ENCODE measurements at regions not wholly inside any gene's neighbourhood (a gene's known extent, or its start where the extent isn't known, plus 50 kb on each side); places are given as distances from the start of the nearest gene placed in this dataset.

- no peak for TF ChIP-seq EZH2 (IDR thresholded peaks at IDR 0.05; ENCODE audit: borderline replicate concordance, low read depth, low read length, poor library complexity, severe bottlenecking)
- TF ChIP-seq, protein P1, sequence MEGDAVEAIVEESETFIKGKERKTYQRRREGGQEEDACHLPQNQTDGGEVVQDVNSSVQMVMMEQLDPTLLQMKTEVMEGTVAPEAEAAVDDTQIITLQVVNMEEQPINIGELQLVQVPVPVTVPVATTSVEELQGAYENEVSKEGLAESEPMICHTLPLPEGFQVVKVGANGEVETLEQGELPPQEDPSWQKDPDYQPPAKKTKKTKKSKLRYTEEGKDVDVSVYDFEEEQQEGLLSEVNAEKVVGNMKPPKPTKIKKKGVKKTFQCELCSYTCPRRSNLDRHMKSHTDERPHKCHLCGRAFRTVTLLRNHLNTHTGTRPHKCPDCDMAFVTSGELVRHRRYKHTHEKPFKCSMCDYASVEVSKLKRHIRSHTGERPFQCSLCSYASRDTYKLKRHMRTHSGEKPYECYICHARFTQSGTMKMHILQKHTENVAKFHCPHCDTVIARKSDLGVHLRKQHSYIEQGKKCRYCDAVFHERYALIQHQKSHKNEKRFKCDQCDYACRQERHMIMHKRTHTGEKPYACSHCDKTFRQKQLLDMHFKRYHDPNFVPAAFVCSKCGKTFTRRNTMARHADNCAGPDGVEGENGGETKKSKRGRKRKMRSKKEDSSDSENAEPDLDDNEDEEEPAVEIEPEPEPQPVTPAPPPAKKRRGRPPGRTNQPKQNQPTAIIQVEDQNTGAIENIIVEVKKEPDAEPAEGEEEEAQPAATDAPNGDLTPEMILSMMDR (conservative IDR thresholded peaks at IDR 0.05; ENCODE audit: low read depth, low read length): no peak
- H3K4me1 ChIP-seq (ENCODE audit: insufficient read depth, low read length, poor library complexity, severe bottlenecking): peaks cover 6% of the 10 kb centered on the region
- no peak overlapping the region for H3K27ac ChIP-seq (ENCODE audit: low read depth, low read length, poor library complexity, severe bottlenecking)
- CTCF ChIA-PET: no interaction called here
- H3K36me3 ChIP-seq (ENCODE audit: insufficient read depth, low read length, poor library complexity, severe bottlenecking): no peaks in the 10 kb centered on the region
- POLR2A ChIA-PET (ENCODE audit: low non-redundant PET): no interaction called here
- H3K9me3 ChIP-seq (ENCODE audit: low read depth, low read length, poor library complexity, severe bottlenecking): no peaks in the 10 kb centered on the region
- no peak for DNase-seq (ENCODE audit: low spot score)
- intact Hi-C loops (cut with micrococcal nuclease; ENCODE audit: unreplicated experiment): no loop called here
- H3K27me3 ChIP-seq (replicated peaks; ENCODE audit: insufficient read depth, low read depth, low read length, poor library complexity): peaks cover 64% of the 10 kb centered on the region
- H3K4me3 ChIP-seq (ENCODE audit: low read depth, low read length, poor library complexity, severe bottlenecking): no peak overlapping the region
- no TSS peak for BruUV-seq (replicated peaks)
Observed at GRCh38 chr14:92254786-92255185, 68.2 kb upstream of the SLC24A4 start.

GRCh38 chr14:92258934-92259333 lies 64.0 kb upstream of the SLC24A4 start:
- ChIA-PET CTCF (no interaction called here), POLR2A (ENCODE audit: low non-redundant PET) (no interaction called here)
- Histone ChIP-seq H3K9me3 (ENCODE audit: low read depth, low read length, poor library complexity, severe bottlenecking) (no peaks in the 10 kb centered on the region), H3K27me3 (replicated peaks; ENCODE audit: insufficient read depth, low read depth, low read length, poor library complexity) (peaks cover 29% of the 10 kb centered on the region), H3K4me1 (ENCODE audit: insufficient read depth, low read length, poor library complexity, severe bottlenecking) (no peaks in the 10 kb centered on the region), H3K27ac (ENCODE audit: low read depth, low read length, poor library complexity, severe bottlenecking) (no peak overlapping the region), H3K36me3 (ENCODE audit: insufficient read depth, low read length, poor library complexity, severe bottlenecking) (no peaks in the 10 kb centered on the region), H3K4me3 (ENCODE audit: low read depth, low read length, poor library complexity, severe bottlenecking) (no peak overlapping the region)
- BruUV-seq (replicated peaks): no TSS peak
- DNase-seq (ENCODE audit: low spot score): no peak
- TF ChIP-seq EZH2 (IDR thresholded peaks at IDR 0.05; ENCODE audit: borderline replicate concordance, low read depth, low read length, poor library complexity, severe bottlenecking): no peak
- TF ChIP-seq, protein P1 (conservative IDR thresholded peaks at IDR 0.05; ENCODE audit: low read depth, low read length): no peak
- intact Hi-C loops (cut with micrococcal nuclease; ENCODE audit: unreplicated experiment): no loop called here

DNA sequence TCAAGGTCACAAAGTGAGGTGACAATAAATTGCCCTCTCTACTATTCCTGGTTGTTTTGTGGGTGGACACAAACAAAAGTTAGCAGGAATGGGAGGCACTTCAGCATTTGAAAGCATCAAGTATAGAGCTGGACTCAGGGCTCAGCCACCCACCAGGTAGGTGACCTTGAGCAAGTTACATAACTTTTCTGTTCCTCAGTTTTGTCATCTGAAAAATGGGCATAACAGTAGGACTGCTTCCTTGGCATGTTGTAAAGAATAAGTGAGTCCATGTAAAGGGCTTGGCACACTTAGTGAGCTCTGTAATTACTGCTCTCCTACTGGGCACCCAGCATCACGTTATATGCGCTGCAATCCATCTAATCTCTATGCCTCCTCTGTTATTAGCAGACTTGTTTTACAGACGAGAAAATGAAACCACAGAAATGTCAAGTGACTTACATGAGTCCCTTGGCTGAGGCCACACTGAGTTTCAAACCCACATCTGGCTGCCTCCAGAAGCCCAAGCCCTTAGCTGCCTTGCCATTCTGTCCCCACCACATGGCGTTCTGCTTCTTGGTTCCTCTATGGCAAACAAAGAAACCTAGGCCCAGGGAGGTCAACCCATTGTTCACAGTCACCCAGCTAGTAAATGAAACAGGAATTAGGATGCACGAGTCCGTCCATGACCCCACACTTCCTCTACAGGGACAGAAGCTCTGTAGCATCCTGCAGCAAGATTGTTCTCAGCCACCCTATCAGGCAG lies 63.2 kb upstream of the SLC24A4 start:
- CTCF ChIA-PET: no interaction called here
- intact Hi-C loops (cut with micrococcal nuclease; ENCODE audit: unreplicated experiment): no loop called here

More for the DNA sequence above, 63.2 kb upstream of the SLC24A4 start:
- no TSS peak for BruUV-seq (replicated peaks)
- no peaks in the 10 kb centered on the region for H3K36me3 ChIP-seq (ENCODE audit: insufficient read depth, low read length, poor library complexity, severe bottlenecking)
- H3K27me3 ChIP-seq (replicated peaks; ENCODE audit: insufficient read depth, low read depth, low read length, poor library complexity): peaks cover 21% of the 10 kb centered on the region
- no peaks in the 10 kb centered on the region for H3K4me1 ChIP-seq (ENCODE audit: insufficient read depth, low read length, poor library complexity, severe bottlenecking)
- no peak overlapping the region for H3K27ac ChIP-seq (ENCODE audit: low read depth, low read length, poor library complexity, severe bottlenecking)
- POLR2A ChIA-PET (ENCODE audit: low non-redundant PET): no interaction called here
- TF ChIP-seq, protein P1 (conservative IDR thresholded peaks at IDR 0.05; ENCODE audit: low read depth, low read length): no peak
- no peak for TF ChIP-seq EZH2 (IDR thresholded peaks at IDR 0.05; ENCODE audit: borderline replicate concordance, low read depth, low read length, poor library complexity, severe bottlenecking)
- no peak for DNase-seq (ENCODE audit: low spot score)
- H3K9me3 ChIP-seq (ENCODE audit: low read depth, low read length, poor library complexity, severe bottlenecking): no peaks in the 10 kb centered on the region
- H3K4me3 ChIP-seq (ENCODE audit: low read depth, low read length, poor library complexity, severe bottlenecking): no peak overlapping the region
